ENCODE measurements at regions not wholly inside any gene's neighbourhood (a gene's known extent, or its start where the extent isn't known, plus 50 kb on each side); places are given as distances from the start of the nearest gene placed in this dataset.

- no peaks in the 10 kb centered on the region for H3K4me1 Mint-ChIP-seq
- Histone ChIP-seq H3K9me3 (no peaks in the 10 kb centered on the region), H3K4me3 (ENCODE audit: control insufficient read depth in 1 of 2, extremely low read depth in 1 of 2, low read length in 1 of 2) (no peak overlapping the region), H3K36me3 (ENCODE audit: control insufficient read depth in 2 of 2, extremely low read depth in 1 of 2, insufficient read depth in 1 of 2, low read length in 1 of 2) (no peaks in the 10 kb centered on the region), H3K27ac (ENCODE audit: low read length) (no peak overlapping the region), H3K4me1 (ENCODE audit: control insufficient read depth in 1 of 2, extremely low read depth in 1 of 2, insufficient read depth in 2 of 2, low read length in 2 of 2) (no peaks in the 10 kb centered on the region), H3K27me3 (replicated peaks in 1 of 2; ENCODE audit: control insufficient read depth in 2 of 2, extremely low read depth in 1 of 2, insufficient read depth in 2 of 2, low read length in 1 of 2) (peaks cover 0 to 36% of the 10 kb centered on the region in 2 experiments)
- ChIA-PET POLR2A (no interaction called here), CTCF (no interaction called here)
- ATAC-seq (replicated peaks in 1 of 4) = no peak
- H3K27me3 Mint-ChIP-seq = peaks cover 17 to 50% of the 10 kb centered on the region in 2 donors
- no peak overlapping the region for H3K4me3 Mint-ChIP-seq
- no peak for DNase-seq
- peaks cover 4 to 5% (median 5%) of the 10 kb centered on the region in 3 donors for H3K9me3 Mint-ChIP-seq
- H3K27ac Mint-ChIP-seq = no peak overlapping the region
- WGBS (ENCODE audit: insufficient coverage) = 69% methylated on average over 4 of the region's 5 CpGs
- no peaks in the 10 kb centered on the region for H3K36me3 Mint-ChIP-seq
Measured at GRCh38 chr6:41404182-41404845, 68.9 kb downstream of the NCR2 start.

- no peak overlapping the region for H3K27ac Mint-ChIP-seq
- DNase-seq (no peak), ATAC-seq (replicated peaks in 1 of 4) (no peak)
- H3K4me1 Mint-ChIP-seq = no peaks in the 10 kb centered on the region
- ChIA-PET POLR2A (no interaction called here), CTCF (no interaction called here)
- no peaks in the 10 kb centered on the region for H3K36me3 Mint-ChIP-seq
- peaks cover 0 to 34% of the 10 kb centered on the region in 2 experiments for H3K27me3 ChIP-seq (replicated peaks in 1 of 2; ENCODE audit: control insufficient read depth in 2 of 2, extremely low read depth in 1 of 2, insufficient read depth in 2 of 2, low read length in 1 of 2)
- no peak overlapping the region for H3K27ac ChIP-seq (ENCODE audit: low read length)
- no peaks in the 10 kb centered on the region for H3K36me3 ChIP-seq (ENCODE audit: control insufficient read depth in 2 of 2, extremely low read depth in 1 of 2, insufficient read depth in 1 of 2, low read length in 1 of 2)
- no peaks in the 10 kb centered on the region for H3K9me3 ChIP-seq
- H3K27me3 Mint-ChIP-seq = peaks cover 12 to 42% of the 10 kb centered on the region in 2 donors
- 65% methylated on average over 7 of the region's 15 CpGs for WGBS (ENCODE audit: insufficient coverage)
- no peaks in the 10 kb centered on the region for H3K4me1 ChIP-seq (ENCODE audit: control insufficient read depth in 1 of 2, extremely low read depth in 1 of 2, insufficient read depth in 2 of 2, low read length in 2 of 2)
- peaks cover 4 to 5% (median 5%) of the 10 kb centered on the region in 3 donors for H3K9me3 Mint-ChIP-seq
- H3K4me3 ChIP-seq (ENCODE audit: control insufficient read depth in 1 of 2, extremely low read depth in 1 of 2, low read length in 1 of 2) = no peak overlapping the region
- no peak overlapping the region for H3K4me3 Mint-ChIP-seq
Measured at GRCh38 chr6:41405941-41406727, 70.7 kb downstream of the NCR2 start.

GRCh38 chr6:41406728-41407489 lies 71.5 kb downstream of the NCR2 start:
- H3K36me3 Mint-ChIP-seq = no peaks in the 10 kb centered on the region
- no peaks in the 10 kb centered on the region for H3K9me3 Mint-ChIP-seq

GRCh38 chr6:41408576-41408975 lies 73.2 kb downstream of the NCR2 start:
- Mint-ChIP-seq H3K4me1 (no peaks in the 10 kb centered on the region), H3K9me3 (no peaks in the 10 kb centered on the region), H3K4me3 (no peak overlapping the region), H3K27ac (no peak overlapping the region), H3K27me3 (peaks cover 15 to 37% of the 10 kb centered on the region in 2 donors), H3K36me3 (no peaks in the 10 kb centered on the region)
- Histone ChIP-seq H3K9me3 (no peaks in the 10 kb centered on the region), H3K36me3 (ENCODE audit: control insufficient read depth in 2 of 2, extremely low read depth in 1 of 2, insufficient read depth in 1 of 2, low read length in 1 of 2) (no peaks in the 10 kb centered on the region), H3K27ac (ENCODE audit: low read length) (no peak overlapping the region), H3K4me1 (ENCODE audit: control insufficient read depth in 1 of 2, extremely low read depth in 1 of 2, insufficient read depth in 2 of 2, low read length in 2 of 2) (no peaks in the 10 kb centered on the region), H3K4me3 (ENCODE audit: control insufficient read depth in 1 of 2, extremely low read depth in 1 of 2, low read length in 1 of 2) (no peak overlapping the region), H3K27me3 (replicated peaks in 1 of 2; ENCODE audit: control insufficient read depth in 2 of 2, extremely low read depth in 1 of 2, insufficient read depth in 2 of 2, low read length in 1 of 2) (peaks cover 0 to 44% of the 10 kb centered on the region in 2 experiments)
- POLR2A ChIA-PET = no interaction called here
- ATAC-seq (replicated peaks in 1 of 4) (no peak), DNase-seq (no peak)
- CTCF ChIA-PET = no interaction called here
- whole genome bisulfite sequencing (ENCODE audit: insufficient coverage) = 69% methylated on average over 12 of the region's 20 CpGs

More at GRCh38 chr6:41406728-41407489, 71.5 kb downstream of the NCR2 start:
- H3K4me3 Mint-ChIP-seq = no peak overlapping the region
- Histone ChIP-seq H3K4me3 (ENCODE audit: control insufficient read depth in 1 of 2, extremely low read depth in 1 of 2, low read length in 1 of 2) (no peak overlapping the region), H3K9me3 (no peaks in the 10 kb centered on the region), H3K27ac (ENCODE audit: low read length) (no peak overlapping the region), H3K27me3 (replicated peaks in 1 of 2; ENCODE audit: control insufficient read depth in 2 of 2, extremely low read depth in 1 of 2, insufficient read depth in 2 of 2, low read length in 1 of 2) (peaks cover 0 to 39% of the 10 kb centered on the region in 2 experiments), H3K36me3 (ENCODE audit: control insufficient read depth in 2 of 2, extremely low read depth in 1 of 2, insufficient read depth in 1 of 2, low read length in 1 of 2) (no peaks in the 10 kb centered on the region), H3K4me1 (ENCODE audit: control insufficient read depth in 1 of 2, extremely low read depth in 1 of 2, insufficient read depth in 2 of 2, low read length in 2 of 2) (no peaks in the 10 kb centered on the region)
- WGBS (ENCODE audit: insufficient coverage) = 87% methylated on average over 63 of the region's 63 CpGs
- POLR2A ChIA-PET = no interaction called here
- ATAC-seq (replicated peaks in 1 of 4) (no peak), DNase-seq (no peak)
- H3K27me3 Mint-ChIP-seq = peaks cover 11 to 40% of the 10 kb centered on the region in 2 donors
- CTCF ChIA-PET = interaction anchor here in 1 of 2 donors (0.6 kb wide), 1 partner anchor 131 kb away, joined by 3 read pairs; no protein-coding TSS in a partner anchor
- H3K4me1 Mint-ChIP-seq = no peaks in the 10 kb centered on the region
- no peak overlapping the region for H3K27ac Mint-ChIP-seq

- Mint-ChIP-seq H3K4me3 (no peak overlapping the region), H3K9me3 (no peaks in the 10 kb centered on the region), H3K27ac (no peak overlapping the region), H3K4me1 (no peaks in the 10 kb centered on the region), H3K27me3 (peaks cover 17 to 39% of the 10 kb centered on the region in 2 donors), H3K36me3 (no peaks in the 10 kb centered on the region)
- ChIA-PET CTCF (no interaction called here), POLR2A (no interaction called here)
- Histone ChIP-seq H3K36me3 (ENCODE audit: control insufficient read depth in 2 of 2, extremely low read depth in 1 of 2, insufficient read depth in 1 of 2, low read length in 1 of 2) (no peaks in the 10 kb centered on the region), H3K27ac (ENCODE audit: low read length) (no peak overlapping the region), H3K27me3 (replicated peaks in 1 of 2; ENCODE audit: control insufficient read depth in 2 of 2, extremely low read depth in 1 of 2, insufficient read depth in 2 of 2, low read length in 1 of 2) (peaks cover 0 to 43% of the 10 kb centered on the region in 2 experiments), H3K4me3 (ENCODE audit: control insufficient read depth in 1 of 2, extremely low read depth in 1 of 2, low read length in 1 of 2) (no peak overlapping the region), H3K4me1 (ENCODE audit: control insufficient read depth in 1 of 2, extremely low read depth in 1 of 2, insufficient read depth in 2 of 2, low read length in 2 of 2) (no peaks in the 10 kb centered on the region), H3K9me3 (no peaks in the 10 kb centered on the region)
- no peak for DNase-seq
- WGBS (ENCODE audit: insufficient coverage) = 89% methylated on average over 16 of the region's 29 CpGs
- ATAC-seq (replicated peaks in 1 of 4) = no peak
Measured at GRCh38 chr6:41408982-41409381, 73.6 kb downstream of the NCR2 start.

- 70% methylated on average over 1 of the region's 5 CpGs for WGBS (ENCODE audit: insufficient coverage)
- POLR2A ChIA-PET = no interaction called here
- H3K4me1 Mint-ChIP-seq = no peaks in the 10 kb centered on the region
- H3K4me1 ChIP-seq (ENCODE audit: control insufficient read depth in 1 of 2, extremely low read depth in 1 of 2, insufficient read depth in 2 of 2, low read length in 2 of 2) = no peaks in the 10 kb centered on the region
- H3K27ac Mint-ChIP-seq = no peak overlapping the region
- H3K4me3 Mint-ChIP-seq = no peak overlapping the region
- H3K27me3 Mint-ChIP-seq = peaks cover 21 to 39% of the 10 kb centered on the region in 2 donors
- H3K9me3 ChIP-seq = no peaks in the 10 kb centered on the region
- H3K27ac ChIP-seq (ENCODE audit: low read length) = no peak overlapping the region
- no peak for DNase-seq
- CTCF ChIA-PET = no interaction called here
- H3K27me3 ChIP-seq (replicated peaks in 1 of 2; ENCODE audit: control insufficient read depth in 2 of 2, extremely low read depth in 1 of 2, insufficient read depth in 2 of 2, low read length in 1 of 2) = peaks cover 0 to 47% of the 10 kb centered on the region in 2 experiments
- no peak overlapping the region for H3K4me3 ChIP-seq (ENCODE audit: control insufficient read depth in 1 of 2, extremely low read depth in 1 of 2, low read length in 1 of 2)
- no peaks in the 10 kb centered on the region for H3K36me3 ChIP-seq (ENCODE audit: control insufficient read depth in 2 of 2, extremely low read depth in 1 of 2, insufficient read depth in 1 of 2, low read length in 1 of 2)
- no peak for ATAC-seq (replicated peaks in 1 of 4)
- H3K36me3 Mint-ChIP-seq = no peaks in the 10 kb centered on the region
- no peaks in the 10 kb centered on the region for H3K9me3 Mint-ChIP-seq
Measured at GRCh38 chr6:41409489-41409888, 74.1 kb downstream of the NCR2 start.
